ENCODE measurements at regions not wholly inside any gene's neighbourhood (a gene's known extent, or its start where the extent isn't known, plus 50 kb on each side); places are given as distances from the start of the nearest gene placed in this dataset.
A peak's percentile ranks its signal among the peaks of the same experiment; 100 is the strongest.

DNA sequence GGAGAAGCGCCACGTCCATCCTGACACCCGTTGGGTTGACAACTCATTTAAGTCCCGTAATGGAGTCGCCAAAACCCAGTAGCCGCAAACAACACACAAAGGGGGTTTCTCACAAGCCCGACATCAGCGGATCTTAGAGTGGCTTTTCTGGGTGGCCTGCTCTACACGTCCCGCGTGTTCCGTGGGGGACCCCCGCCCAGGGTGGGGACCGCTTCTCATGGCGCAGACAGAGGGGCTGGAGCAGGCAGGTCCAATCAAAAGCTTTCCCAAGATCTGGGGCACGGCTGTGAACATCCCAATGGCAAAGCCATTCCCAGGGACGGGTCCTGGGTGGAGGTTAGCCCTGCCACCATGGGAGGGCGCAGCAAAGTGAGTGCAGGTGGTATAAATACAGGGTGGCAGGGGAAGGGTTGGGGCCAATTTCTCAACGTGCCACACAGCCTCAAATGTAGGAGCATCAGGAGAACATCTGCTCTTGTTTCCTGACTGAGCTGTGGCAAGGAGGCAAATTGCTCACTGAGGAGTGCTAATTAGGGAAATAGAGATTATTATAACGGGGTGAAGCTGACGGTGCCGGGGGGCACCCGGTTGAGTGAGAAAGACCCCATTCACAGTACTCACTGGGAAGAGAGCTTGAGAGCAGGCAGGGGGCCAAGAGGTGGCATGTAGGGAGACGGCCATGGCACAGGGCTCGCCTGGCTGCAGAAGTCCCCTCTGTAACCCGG, 1447.2 kb downstream of the TBC1D22A start:
- DNase-seq (ENCODE audit: low spot score) = peak; percentile 36

GRCh38 chr22:48208894-48209293, 1446.4 kb downstream of the TBC1D22A start:
- peak; percentile 39 for DNase-seq (ENCODE audit: low spot score)

DNA sequence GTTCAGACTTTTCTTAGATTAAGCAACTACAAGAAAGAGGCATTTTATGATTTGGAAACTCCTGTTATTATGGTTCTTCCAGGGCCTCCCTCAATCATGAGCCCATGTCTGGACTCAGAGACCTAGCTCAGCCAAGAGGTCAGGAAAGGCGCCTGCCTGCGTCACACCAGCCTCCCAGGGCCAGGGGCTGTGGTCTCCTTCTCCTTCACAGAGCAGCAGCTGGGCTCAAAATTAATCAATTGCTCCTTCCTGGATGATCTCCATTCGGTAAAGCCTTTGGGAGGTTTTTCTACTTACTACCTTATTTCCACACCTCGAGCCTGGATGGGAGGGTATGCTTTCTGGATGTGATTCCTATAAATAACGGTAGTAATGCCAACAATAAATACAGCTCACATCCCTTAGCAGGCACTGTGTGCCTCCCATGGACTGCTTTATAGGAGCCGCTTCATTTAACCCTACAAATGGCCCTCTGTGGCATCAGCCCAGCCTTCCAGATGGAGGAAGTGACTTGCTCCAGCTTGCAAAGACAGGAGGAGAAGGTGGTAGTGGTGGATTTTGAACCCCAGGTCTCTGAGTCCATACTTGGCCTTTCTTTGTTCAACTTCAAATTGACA, 1445.6 kb downstream of the TBC1D22A start:
- no peak for DNase-seq (ENCODE audit: low spot score)

DNA sequence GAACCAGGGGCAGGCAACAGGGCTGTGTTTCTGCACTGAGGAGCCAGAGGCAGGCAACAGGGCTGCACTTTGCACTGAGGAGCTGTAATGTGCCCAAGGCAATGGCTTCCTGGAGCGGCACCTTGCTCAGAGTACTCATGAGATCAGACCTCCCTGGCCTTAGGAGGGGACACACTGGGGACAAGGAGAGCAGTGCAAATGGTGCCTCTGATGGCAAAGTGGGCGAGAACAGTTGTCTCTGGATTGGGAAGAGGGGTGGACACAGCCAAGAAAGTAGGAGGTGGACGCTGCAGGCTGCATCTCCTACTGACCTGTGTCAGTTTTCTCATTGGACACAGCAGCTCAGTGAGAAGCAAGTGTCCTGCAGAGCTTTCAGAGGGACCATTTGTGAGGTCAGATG, 1443.3 kb downstream of the TBC1D22A start:
- no peak for DNase-seq (ENCODE audit: low spot score)

DNA sequence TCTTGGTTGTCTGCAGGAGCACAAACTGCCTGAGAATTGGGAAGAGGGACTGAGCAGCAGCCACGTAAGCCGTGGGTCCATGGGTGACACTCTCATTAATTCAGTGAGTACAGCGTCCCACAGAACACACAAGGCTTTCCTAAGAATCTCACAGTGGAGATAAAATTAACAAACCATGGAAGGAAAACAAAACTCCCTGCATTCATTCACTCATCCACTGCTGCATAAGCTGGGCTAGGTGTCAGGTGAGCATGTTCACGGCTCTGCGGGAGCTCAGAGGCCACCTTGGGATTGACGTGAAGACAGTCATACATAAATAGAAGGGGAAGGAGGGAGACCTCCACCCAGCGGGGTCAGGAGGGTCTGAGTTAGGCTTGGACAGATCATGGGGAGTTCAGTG, 1442.7 kb downstream of the TBC1D22A start:
- DNase-seq (ENCODE audit: low spot score) = peak; percentile 21

- peak; percentile 11 for DNase-seq (ENCODE audit: low spot score)
Observed at GRCh38 chr22:48204296-48204695, 1441.8 kb downstream of the TBC1D22A start.

- peak; percentile 22 for DNase-seq (ENCODE audit: low spot score)
Observed at GRCh38 chr22:48199667-48200066, 1437.2 kb downstream of the TBC1D22A start.

GRCh38 chr22:48198489-48199459, 1436.3 kb downstream of the TBC1D22A start:
- peak; percentile 33 for DNase-seq (ENCODE audit: low spot score)

DNA sequence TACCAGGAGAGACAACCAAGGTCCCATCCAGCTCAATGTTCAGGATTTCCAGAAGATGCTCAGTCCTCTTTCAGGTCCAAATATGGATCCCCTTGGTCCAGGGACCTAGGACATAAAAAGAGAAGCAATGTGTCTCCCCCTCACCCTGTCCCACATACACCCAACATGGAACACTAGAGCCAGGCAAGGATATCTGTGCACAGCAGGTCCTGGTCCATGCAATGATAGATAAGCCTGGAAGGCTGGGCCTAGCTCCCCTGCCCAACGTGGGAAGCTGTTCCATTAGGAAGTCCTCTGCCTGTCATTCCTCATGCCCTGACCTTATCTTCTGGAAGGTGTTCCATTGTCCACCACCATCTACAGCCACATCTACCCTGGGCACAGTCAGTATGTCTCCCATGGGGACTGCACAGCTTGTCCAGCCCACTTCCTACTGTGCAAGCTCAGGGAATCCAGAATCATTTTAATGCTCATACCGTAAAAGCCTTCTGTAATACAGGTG, 1434.8 kb downstream of the TBC1D22A start:
- DNase-seq (ENCODE audit: low spot score) = peak; percentile 33

DNA sequence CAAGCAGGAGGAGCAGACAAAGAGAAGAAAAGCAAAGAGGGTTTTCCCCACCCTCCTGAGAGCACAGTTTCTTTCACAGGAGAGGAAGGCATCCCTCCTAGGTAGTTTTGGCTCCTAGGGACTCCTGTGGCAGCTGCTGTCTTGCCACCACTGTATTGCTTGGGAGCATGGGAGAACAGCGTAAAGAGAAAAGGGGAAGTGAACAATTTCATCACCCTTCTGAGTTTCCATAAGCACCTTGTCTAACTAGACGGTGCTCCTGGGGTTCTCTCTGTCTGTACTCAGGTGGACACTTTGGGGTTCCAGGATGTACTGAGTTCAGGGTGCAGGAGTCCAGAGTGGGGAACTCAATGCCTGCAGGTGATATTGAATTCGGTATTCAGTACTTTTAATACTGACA, 1430.5 kb downstream of the TBC1D22A start:
- no peak for DNase-seq (ENCODE audit: low spot score)

- no peak for DNase-seq (ENCODE audit: low spot score)
Observed at GRCh38 chr22:48192071-48192470, 1429.6 kb downstream of the TBC1D22A start.

- no peak for DNase-seq (ENCODE audit: low spot score)
Observed at GRCh38 chr22:48188231-48188721, 1425.8 kb downstream of the TBC1D22A start.

- no peak for DNase-seq (ENCODE audit: low spot score)
Observed at GRCh38 chr22:48187356-48187755, 1424.9 kb downstream of the TBC1D22A start.

GRCh38 chr22:48186146-48186790, 1423.8 kb downstream of the TBC1D22A start:
- no peak for DNase-seq (ENCODE audit: low spot score)

- DNase-seq (ENCODE audit: low spot score) = peak; percentile 28
Observed at GRCh38 chr22:48185071-48186055, 1422.9 kb downstream of the TBC1D22A start.

- DNase-seq (ENCODE audit: low spot score) = peak; percentile 49
Observed at GRCh38 chr22:48182846-48183805, 1420.7 kb downstream of the TBC1D22A start.

- peak; percentile 36 for DNase-seq (ENCODE audit: low spot score)
Observed at GRCh38 chr22:48182031-48182430, 1419.6 kb downstream of the TBC1D22A start.

GRCh38 chr22:48181263-48181955, 1419.0 kb downstream of the TBC1D22A start:
- DNase-seq (ENCODE audit: low spot score) = peak; percentile 25

DNA sequence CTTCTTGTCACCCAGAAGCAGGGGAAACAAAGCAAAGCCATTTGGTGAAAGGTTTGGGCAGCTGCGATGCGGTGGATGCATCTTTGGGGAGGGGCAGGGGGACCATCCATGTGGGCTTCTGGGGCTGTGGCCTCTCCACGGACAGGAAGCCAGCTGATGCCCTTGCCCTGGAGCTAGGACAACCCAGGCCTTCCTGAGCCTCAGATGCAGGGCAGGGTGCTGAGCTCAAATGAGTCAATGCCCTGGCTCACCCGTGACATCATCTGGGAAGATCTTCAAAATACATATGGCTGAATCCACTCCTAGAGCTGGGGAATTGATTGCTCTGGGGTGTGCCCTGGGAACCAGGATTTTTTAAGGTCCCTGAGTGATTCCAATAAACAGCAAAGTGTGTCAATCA, 1418.2 kb downstream of the TBC1D22A start:
- peak; percentile 29 for DNase-seq (ENCODE audit: low spot score)
